Smooth muscle cell (in vitro differentiated cells): ENCODE measurements at regions not wholly inside any gene's neighbourhood (a gene's known extent, or its start where the extent isn't known, plus 50 kb on each side); places are given as distances from the start of the nearest gene placed in this dataset.

ENCODE experiments used
- DNase-seq: peaks from one replicate; lab custom pipeline; 2025; ENCODE audit not compliant: unreplicated experiment; lab: John Stamatoyannopoulos, UW
- H2AFZ ChIP-seq: fragments of 200-600 bp; sonication (generic); 2 replicates; pipeline ENCODE4 v1.6.0; 2016; ENCODE audit warnings: antibody characterized with exemption, low read depth, mild to moderate bottlenecking
- H3F3A ChIP-seq: fragments of 200-600 bp; sonication (generic); 2 replicates; pipeline ENCODE4 v1.6.0; 2017; ENCODE audit warnings: antibody characterized with exemption, low read depth
- H3K27ac ChIP-seq: fragments of 200-600 bp; sonication (generic); 2 replicates; pipeline ENCODE4 v1.5.1; 2016; ENCODE audit warnings: low read depth, mild to moderate bottlenecking
- H3K27me3 ChIP-seq: fragments of 200-600 bp; sonication (generic); 2 replicates; pipeline ENCODE4 v1.6.1; 2016; ENCODE audit warnings: low read depth, mild to moderate bottlenecking
- H3K36me3 ChIP-seq: fragments of 200-600 bp; sonication (generic); 2 replicates; pipeline ENCODE4 v1.5.1; 2016; ENCODE audit warnings: low read depth
- H3K4me1 ChIP-seq: fragments of 200-600 bp; sonication (generic); 2 replicates; pipeline ENCODE4 v1.5.1; 2016; ENCODE audit warnings: low read depth
- H3K4me2 ChIP-seq: fragments of 200-600 bp; sonication (generic); 2 replicates; pipeline ENCODE4 v1.6.0; 2016; ENCODE audit warnings: mild to moderate bottlenecking
- H3K4me3 ChIP-seq: fragments of 200-600 bp; sonication (generic); 2 replicates; pipeline ENCODE4 v1.5.1; 2016; ENCODE audit warnings: mild to moderate bottlenecking
- H3K79me2 ChIP-seq: fragments of 200-600 bp; sonication (generic); 2 replicates; pipeline ENCODE4 v1.6.0; 2016; ENCODE audit warnings: low read depth, mild to moderate bottlenecking
- H3K9ac ChIP-seq: fragments of 200-600 bp; sonication (generic); 2 replicates; pipeline ENCODE4 v1.6.0; 2016; ENCODE audit warnings: low read depth
- H3K9me3 ChIP-seq: fragments of 200-600 bp; sonication (generic); replicated peaks from 2 replicates; pipeline ENCODE4 v1.5.1; 2016; ENCODE audit warnings: low read depth
- H4K20me1 ChIP-seq: fragments of 200-600 bp; sonication (generic); 2 replicates; pipeline ENCODE4 v1.6.0; 2016; ENCODE audit warnings: low read depth
- WGBS: methylation state at CpG from one replicate; pipeline ENCODE4 v1.1.7; 2016; ENCODE audit warnings: low lambda C conversion rate; 5-methylcytosine and 5-hydroxymethylcytosine counted together
- TF ChIP-seq, protein P1 (sequence below): fragments of 200-600 bp; sonication (generic); IDR thresholded peaks from 2 replicates; pipeline ENCODE4 v1.5.1; 2017; ENCODE audit warnings: borderline replicate concordance, mild to moderate bottlenecking, antibody characterized with exemption; ENCODE audit not compliant: insufficient read depth, poor library complexity, severe bottlenecking

DNA sequence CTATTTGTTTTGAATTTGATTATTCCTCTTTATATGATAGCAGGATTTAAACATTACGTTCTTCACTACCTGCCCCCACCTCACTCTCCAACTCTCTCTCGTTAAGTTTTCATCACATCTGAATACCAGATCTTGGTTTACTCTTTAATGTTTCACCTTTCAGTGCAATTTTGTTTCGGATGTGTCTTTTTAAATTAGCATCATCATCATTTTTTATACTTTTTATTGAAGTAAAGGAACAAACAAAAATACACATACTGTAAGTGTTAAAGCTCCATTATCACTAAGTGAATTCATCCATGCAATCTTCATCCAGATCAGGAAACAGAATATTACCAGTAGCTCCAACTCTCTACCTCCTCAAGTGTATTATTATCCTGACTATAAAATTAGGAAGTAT is 310.6 kb downstream of the C3orf38 start:
- no peak for DNase-seq
- TF ChIP-seq, protein P1, sequence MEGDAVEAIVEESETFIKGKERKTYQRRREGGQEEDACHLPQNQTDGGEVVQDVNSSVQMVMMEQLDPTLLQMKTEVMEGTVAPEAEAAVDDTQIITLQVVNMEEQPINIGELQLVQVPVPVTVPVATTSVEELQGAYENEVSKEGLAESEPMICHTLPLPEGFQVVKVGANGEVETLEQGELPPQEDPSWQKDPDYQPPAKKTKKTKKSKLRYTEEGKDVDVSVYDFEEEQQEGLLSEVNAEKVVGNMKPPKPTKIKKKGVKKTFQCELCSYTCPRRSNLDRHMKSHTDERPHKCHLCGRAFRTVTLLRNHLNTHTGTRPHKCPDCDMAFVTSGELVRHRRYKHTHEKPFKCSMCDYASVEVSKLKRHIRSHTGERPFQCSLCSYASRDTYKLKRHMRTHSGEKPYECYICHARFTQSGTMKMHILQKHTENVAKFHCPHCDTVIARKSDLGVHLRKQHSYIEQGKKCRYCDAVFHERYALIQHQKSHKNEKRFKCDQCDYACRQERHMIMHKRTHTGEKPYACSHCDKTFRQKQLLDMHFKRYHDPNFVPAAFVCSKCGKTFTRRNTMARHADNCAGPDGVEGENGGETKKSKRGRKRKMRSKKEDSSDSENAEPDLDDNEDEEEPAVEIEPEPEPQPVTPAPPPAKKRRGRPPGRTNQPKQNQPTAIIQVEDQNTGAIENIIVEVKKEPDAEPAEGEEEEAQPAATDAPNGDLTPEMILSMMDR, result no peak
- Histone ChIP-seq H3K4me2 (no peak overlapping the region), H3K4me3 (no peak overlapping the region), H3K36me3 (no peaks in the 10 kb centered on the region), H3F3A (no peaks in the 10 kb centered on the region), H2AFZ (no peak overlapping the region), H3K9me3 (no peaks in the 10 kb centered on the region), H4K20me1 (no peaks in the 10 kb centered on the region), H3K79me2 (no peaks in the 10 kb centered on the region), H3K27me3 (no peaks in the 10 kb centered on the region), H3K27ac (no peak overlapping the region), H3K9ac (no peak overlapping the region), H3K4me1 (no peaks in the 10 kb centered on the region)
- WGBS, result 90% methylated on average over 3 of the region's 3 CpGs

DNA sequence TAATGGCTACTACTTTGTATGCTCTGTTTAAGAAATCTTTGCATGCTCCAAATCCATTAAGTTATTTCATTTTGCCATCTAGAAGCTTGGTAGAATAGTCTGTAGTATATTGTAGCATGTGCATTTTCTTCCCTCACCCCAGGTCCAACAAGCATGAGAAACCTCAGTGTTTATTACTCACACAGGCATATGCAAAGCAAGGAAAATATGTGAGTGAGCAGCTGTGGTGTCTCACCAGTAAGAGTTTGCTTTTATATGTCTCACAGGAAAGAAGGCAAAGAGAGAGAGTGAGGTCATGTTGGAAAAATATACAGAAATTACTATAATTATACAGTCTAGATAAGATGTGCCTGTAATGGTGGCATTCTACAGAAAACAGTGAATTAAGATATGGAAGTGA is 312.5 kb downstream of the C3orf38 start:
- Histone ChIP-seq H3K27ac (no peak overlapping the region), H3K79me2 (no peaks in the 10 kb centered on the region), H3K4me1 (no peaks in the 10 kb centered on the region), H3F3A (no peaks in the 10 kb centered on the region), H3K27me3 (no peaks in the 10 kb centered on the region), H3K4me3 (no peak overlapping the region), H3K9me3 (no peaks in the 10 kb centered on the region), H4K20me1 (no peaks in the 10 kb centered on the region), H3K4me2 (no peak overlapping the region), H3K36me3 (no peaks in the 10 kb centered on the region), H2AFZ (no peak overlapping the region), H3K9ac (no peak overlapping the region)
- no peak for DNase-seq
- TF ChIP-seq, protein P1, result no peak

DNA sequence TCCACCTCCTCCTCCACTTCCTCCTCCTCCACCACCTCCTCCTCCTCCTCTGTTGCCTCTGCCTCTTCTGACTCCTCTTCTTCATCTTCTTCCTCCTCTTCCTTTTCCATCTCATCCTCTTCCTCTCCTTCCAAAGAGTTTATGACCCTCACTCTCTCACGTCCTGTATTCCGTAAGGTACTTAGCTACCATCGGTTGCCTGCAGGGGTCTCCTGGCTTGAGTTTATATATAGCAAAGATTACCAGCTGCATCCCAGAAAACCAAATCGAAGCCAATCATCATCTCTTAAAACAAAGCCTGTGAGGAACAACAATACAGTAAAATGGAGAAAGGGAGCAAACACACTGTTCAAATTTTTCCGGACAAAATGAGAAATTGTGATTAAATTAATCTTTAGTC is 317.4 kb downstream of the C3orf38 start:
- Histone ChIP-seq H3K4me1 (no peaks in the 10 kb centered on the region), H3K79me2 (no peaks in the 10 kb centered on the region), H3K27me3 (no peaks in the 10 kb centered on the region), H4K20me1 (no peaks in the 10 kb centered on the region), H3K36me3 (no peaks in the 10 kb centered on the region), H2AFZ (no peak overlapping the region), H3F3A (no peaks in the 10 kb centered on the region), H3K27ac (no peak overlapping the region), H3K4me2 (no peak overlapping the region), H3K4me3 (no peak overlapping the region), H3K9me3 (no peaks in the 10 kb centered on the region), H3K9ac (no peak overlapping the region)
- 77% methylated on average over 5 of the region's 5 CpGs for WGBS
- no peak for DNase-seq
- TF ChIP-seq, protein P1, result no peak

DNA sequence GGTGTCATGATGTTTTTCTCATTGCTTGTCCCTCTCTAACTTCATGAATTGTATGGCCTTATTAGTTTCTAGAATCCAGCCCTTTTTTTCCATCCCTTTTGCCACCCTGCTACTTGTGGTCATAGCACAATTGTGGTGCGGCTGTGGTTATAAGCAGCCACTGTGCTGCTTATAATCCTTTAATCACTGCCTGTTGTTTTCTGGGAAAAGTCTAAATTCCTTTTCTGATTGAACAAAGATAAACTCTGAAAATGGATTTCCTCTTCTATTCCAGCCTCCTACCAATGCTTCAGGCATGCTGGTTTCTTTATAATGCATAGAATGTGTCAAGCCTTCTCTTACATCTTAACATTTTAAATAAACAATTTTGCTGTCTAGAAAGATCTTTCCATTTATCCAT is 319.5 kb downstream of the C3orf38 start:
- H3F3A ChIP-seq, result no peaks in the 10 kb centered on the region
- H3K79me2 ChIP-seq, result no peaks in the 10 kb centered on the region
- no peaks in the 10 kb centered on the region for H3K27me3 ChIP-seq
- H3K9ac ChIP-seq, result no peak overlapping the region
- no peaks in the 10 kb centered on the region for H3K9me3 ChIP-seq
- DNase-seq, result no peak
- no peak overlapping the region for H3K4me3 ChIP-seq
- H3K27ac ChIP-seq, result no peak overlapping the region
- no peak overlapping the region for H2AFZ ChIP-seq
- TF ChIP-seq, protein P1, result no peak
- WGBS, result 14% methylated on average over 1 of the region's 1 CpG
- no peaks in the 10 kb centered on the region for H4K20me1 ChIP-seq
- no peaks in the 10 kb centered on the region for H3K4me1 ChIP-seq
- H3K4me2 ChIP-seq, result no peak overlapping the region
- no peaks in the 10 kb centered on the region for H3K36me3 ChIP-seq
